ENCODE measurements at regions not wholly inside any gene's neighbourhood (a gene's known extent, or its start where the extent isn't known, plus 50 kb on each side); places are given as distances from the start of the nearest gene placed in this dataset.
"Not testable (repeated sequence)": the region's sequence is repeated elsewhere in the genome, so short reads cannot be mapped to it uniquely, and the experiment has no call there.

DNA sequence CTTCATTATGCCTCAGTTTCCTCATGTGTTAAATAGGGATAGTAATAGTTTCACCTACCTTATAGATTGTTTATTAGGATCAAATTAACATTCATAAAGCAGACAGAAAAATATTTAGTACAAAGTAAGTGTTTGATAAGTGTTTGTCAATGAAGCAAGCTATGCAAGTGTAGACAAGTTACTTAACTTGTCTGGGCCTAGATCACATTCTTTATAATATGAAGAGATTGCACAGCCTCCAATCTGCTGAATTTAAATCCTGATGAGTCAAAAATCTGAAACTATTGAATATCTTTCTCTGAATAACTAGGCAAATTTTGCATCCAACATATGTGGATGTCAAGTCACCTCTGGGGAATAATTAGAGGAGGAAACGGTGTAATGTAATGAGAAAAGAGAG is 170.5 kb downstream of the MZT1 start:
- no peaks in the 10 kb centered on the region for H3K9me3 ChIP-seq
- TF ChIP-seq POLR2A (IDR thresholded peaks at IDR 0.05) = no peak
- TF ChIP-seq POLR2AphosphoS5 (IDR thresholded peaks at IDR 0.05) = no peak
- TF ChIP-seq CTCF (IDR thresholded peaks at IDR 0.05) = no peak
- no peaks in the 10 kb centered on the region for H3K4me1 ChIP-seq
- H3K36me3 ChIP-seq = no peaks in the 10 kb centered on the region
- no peak for DNase-seq (ENCODE audit: low spot score in 2 of 2)
- H3K27ac ChIP-seq = no peak overlapping the region
- H3K4me3 ChIP-seq = no peak overlapping the region
- no peaks in the 10 kb centered on the region for H3K27me3 ChIP-seq
- intact Hi-C loops (cut with DNase I; ENCODE audit: low total_unique reads) = no loop called here

DNA sequence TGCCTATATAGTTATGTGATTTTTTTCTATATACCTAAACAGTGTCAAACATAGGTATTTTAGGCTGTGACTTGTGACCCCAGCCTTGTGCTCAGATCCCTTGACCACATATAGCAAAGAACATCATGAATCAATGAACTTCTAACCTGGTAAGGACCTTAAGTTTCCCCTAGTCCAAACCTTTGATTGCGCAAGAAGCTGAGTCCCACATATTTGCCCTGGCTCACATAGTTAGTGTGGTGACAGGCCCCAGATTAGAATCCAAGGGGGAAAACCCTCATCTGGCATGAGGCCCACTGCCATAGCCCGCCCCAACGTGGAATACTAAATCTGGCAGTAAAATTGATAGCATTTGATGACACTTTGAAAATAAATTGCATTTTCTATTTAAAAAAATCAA is 171.8 kb downstream of the MZT1 start:
- H3K4me1 ChIP-seq = no peaks in the 10 kb centered on the region
- no peak for DNase-seq (ENCODE audit: low spot score in 2 of 2)
- H3K36me3 ChIP-seq = no peaks in the 10 kb centered on the region
- no peak overlapping the region for H3K27ac ChIP-seq
- H3K4me3 ChIP-seq = no peak overlapping the region
- intact Hi-C loops (cut with DNase I; ENCODE audit: low total_unique reads) = no loop called here
- H3K27me3 ChIP-seq = no peaks in the 10 kb centered on the region
- no peak for TF ChIP-seq POLR2AphosphoS5 (IDR thresholded peaks at IDR 0.05)
- TF ChIP-seq CTCF (IDR thresholded peaks at IDR 0.05) = no peak
- TF ChIP-seq POLR2A (IDR thresholded peaks at IDR 0.05) = no peak
- H3K9me3 ChIP-seq = no peaks in the 10 kb centered on the region

DNA sequence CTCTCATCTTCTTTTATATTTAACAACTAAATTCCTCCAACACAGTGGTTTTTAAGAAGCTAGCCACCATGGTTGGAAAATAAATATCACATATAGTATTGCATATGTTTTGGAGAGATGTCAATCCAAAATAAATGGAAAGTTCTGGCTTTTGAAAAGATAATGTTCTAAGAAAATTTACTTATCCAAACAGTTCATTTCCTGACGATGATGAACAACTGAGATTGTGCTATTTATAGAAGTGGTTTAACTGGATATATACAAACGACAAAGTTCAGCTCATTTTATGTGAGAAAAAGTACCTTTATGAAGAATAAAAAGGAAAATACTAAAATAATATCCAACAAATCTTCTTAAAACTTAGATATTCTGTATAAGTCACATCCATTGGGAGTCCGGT is 174.7 kb downstream of the MZT1 start:
- Histone ChIP-seq H3K27ac (no peak overlapping the region), H3K9me3 (no peaks in the 10 kb centered on the region), H3K36me3 (no peaks in the 10 kb centered on the region), H3K27me3 (no peaks in the 10 kb centered on the region), H3K4me3 (no peak overlapping the region), H3K4me1 (no peaks in the 10 kb centered on the region)
- intact Hi-C loops (cut with DNase I; ENCODE audit: low total_unique reads) = no loop called here
- DNase-seq (ENCODE audit: low spot score in 2 of 2) = no peak
- TF ChIP-seq POLR2A (IDR thresholded peaks at IDR 0.05) (no peak), POLR2AphosphoS5 (IDR thresholded peaks at IDR 0.05) (no peak)

DNA sequence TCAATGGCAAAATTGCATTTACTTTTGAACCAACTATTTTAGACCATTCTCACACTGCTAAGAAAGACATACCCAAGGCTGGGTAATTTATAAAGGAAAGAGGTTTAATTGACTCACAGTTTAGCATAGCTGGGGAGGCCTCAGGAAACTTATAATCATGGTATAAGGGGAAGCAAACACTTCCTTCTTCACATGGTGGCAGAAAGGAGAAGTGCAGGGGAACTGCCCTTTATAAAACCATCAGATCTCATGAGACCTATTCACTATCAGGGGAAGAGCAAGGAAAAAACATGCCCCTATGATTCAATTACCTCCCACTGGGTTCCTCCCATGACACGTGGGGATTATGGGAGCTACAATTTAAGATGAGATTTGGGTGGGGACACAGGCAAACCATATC is 181.5 kb downstream of the MZT1 start:
- DNase-seq (ENCODE audit: low spot score in 2 of 2); H3K4me1 ChIP-seq; intact Hi-C loops (cut with DNase I; ENCODE audit: low total_unique reads); H3K36me3 ChIP-seq; H3K27me3 ChIP-seq; H3K9me3 ChIP-seq; H3K27ac ChIP-seq; H3K4me3 ChIP-seq: not testable (repeated sequence)

GRCh38 chr13:72545030-72545719 is 182.3 kb downstream of the MZT1 start:
- Histone ChIP-seq H3K9me3 (no peaks in the 10 kb centered on the region), H3K27me3 (no peaks in the 10 kb centered on the region), H3K4me3 (no peak overlapping the region), H3K4me1 (no peaks in the 10 kb centered on the region), H3K27ac (no peak overlapping the region), H3K36me3 (no peaks in the 10 kb centered on the region)
- DNase-seq (ENCODE audit: low spot score in 2 of 2) = no peak
- no peak for TF ChIP-seq POLR2AphosphoS5 (IDR thresholded peaks at IDR 0.05)
- TF ChIP-seq POLR2A (IDR thresholded peaks at IDR 0.05) = no peak
- TF ChIP-seq CTCF (IDR thresholded peaks at IDR 0.05) = no peak
- intact Hi-C loops (cut with DNase I; ENCODE audit: low total_unique reads) = no loop called here

DNA sequence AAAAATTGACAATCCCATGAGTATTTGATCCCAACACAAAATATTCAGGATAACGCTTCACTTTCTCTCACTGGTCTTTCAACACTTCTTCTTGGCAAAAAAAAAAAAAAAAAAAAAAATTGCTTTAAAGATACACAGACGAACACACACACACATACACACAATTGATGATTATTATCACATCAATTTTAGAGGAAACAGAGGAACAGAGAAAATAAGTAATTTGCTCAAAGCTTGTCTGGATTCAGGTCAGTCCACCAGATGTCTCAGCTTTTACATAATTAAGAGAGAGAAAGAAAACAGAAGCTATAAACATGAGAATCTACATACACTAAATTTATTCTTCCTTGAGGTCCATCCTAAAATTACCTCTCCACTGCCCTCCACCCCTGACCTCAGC is 183.4 kb downstream of the MZT1 start:
- Histone ChIP-seq H3K27me3 (no peaks in the 10 kb centered on the region), H3K9me3 (no peaks in the 10 kb centered on the region), H3K4me3 (no peak overlapping the region), H3K36me3 (no peaks in the 10 kb centered on the region), H3K4me1 (no peaks in the 10 kb centered on the region), H3K27ac (no peak overlapping the region)
- no peak for DNase-seq (ENCODE audit: low spot score in 2 of 2)
- intact Hi-C loops (cut with DNase I; ENCODE audit: low total_unique reads) = no loop called here
- TF ChIP-seq POLR2AphosphoS5 (IDR thresholded peaks at IDR 0.05) = no peak
- no peak for TF ChIP-seq POLR2A (IDR thresholded peaks at IDR 0.05)
- TF ChIP-seq CTCF (IDR thresholded peaks at IDR 0.05) = no peak
